Esophagus squamous epithelium (tissue), 4 donors: ENCODE measurements at regions not wholly inside any gene's neighbourhood (a gene's known extent, or its start where the extent isn't known, plus 50 kb on each side); places are given as distances from the start of the nearest gene placed in this dataset.

Experiments
- CTCF ChIP-seq, 6 experiments: fragments of 450-650 bp in 4 of 6; fragments of 200-600 bp in 2 of 6; sonication (generic) in 2 of 6; IDR thresholded peaks; one replicate each; pipeline ENCODE4 v1.5.1; 2016 to 2019; ENCODE audit warnings: antibody characterized with exemption in 6 of 6, mild to moderate bottlenecking in 4 of 6, moderate library complexity in 4 of 6
- POLR2A ChIP-seq, 4 donors: fragments of 450-650 bp; IDR thresholded peaks; one replicate each; pipeline ENCODE4 v1.6.1; 2017; ENCODE audit warnings: antibody characterized with exemption in 4 of 4, mild to moderate bottlenecking in 4 of 4, moderate library complexity in 3 of 4

GRCh38 chr1:116243333-116244054 lies 129.6 kb upstream of the ATP1A1 start:
- TF ChIP-seq CTCF (IDR thresholded peaks at IDR 0.05), result no peak
- TF ChIP-seq POLR2A (IDR thresholded peaks at IDR 0.05), result no peak
